ENCODE measurements at regions not wholly inside any gene's neighbourhood (a gene's known extent, or its start where the extent isn't known, plus 50 kb on each side); places are given as distances from the start of the nearest gene placed in this dataset.
A peak's percentile ranks its signal among the peaks of the same experiment; 100 is the strongest.
"Not testable (repeated sequence)": the region's sequence is repeated elsewhere in the genome, so short reads cannot be mapped to it uniquely, and the experiment has no call there.

- H3K4me3 Mint-ChIP-seq (ENCODE audit: unreplicated experiment): no peak overlapping the region
Measured at GRCh38 chr4:160450876-160451275, 1348.0 kb downstream of the RAPGEF2 start.

GRCh38 chr4:160481696-160482690 is 1379.1 kb downstream of the RAPGEF2 start:
- H3K27ac Mint-ChIP-seq (ENCODE audit: unreplicated experiment); H3K9me3 Mint-ChIP-seq (ENCODE audit: low read depth); H3K4me3 Mint-ChIP-seq (ENCODE audit: unreplicated experiment); H3K4me1 Mint-ChIP-seq (ENCODE audit: low read depth); H3K36me3 Mint-ChIP-seq (ENCODE audit: low read depth); H3K27me3 Mint-ChIP-seq (ENCODE audit: low read depth): not testable (repeated sequence)
- peak; percentile 76 for DNase-seq (ENCODE audit: low spot score)

More at GRCh38 chr4:160450876-160451275, 1348.0 kb downstream of the RAPGEF2 start:
- Mint-ChIP-seq H3K27ac (ENCODE audit: unreplicated experiment) (no peak overlapping the region), H3K9me3 (ENCODE audit: low read depth) (no peaks in the 10 kb centered on the region), H3K36me3 (ENCODE audit: low read depth) (no peaks in the 10 kb centered on the region), H3K27me3 (ENCODE audit: low read depth) (peaks cover 20% of the 10 kb centered on the region), H3K4me1 (ENCODE audit: low read depth) (no peaks in the 10 kb centered on the region)
- no peak for TF ChIP-seq CTCF (IDR thresholded peaks at IDR 0.05)
- no peak for DNase-seq (ENCODE audit: low spot score)

GRCh38 chr4:160485071-160485687 is 1382.3 kb downstream of the RAPGEF2 start:
- H3K27ac Mint-ChIP-seq (ENCODE audit: unreplicated experiment): no peak overlapping the region
- no peak for TF ChIP-seq CTCF (IDR thresholded peaks at IDR 0.05)
- no peaks in the 10 kb centered on the region for H3K4me1 Mint-ChIP-seq (ENCODE audit: low read depth)
- DNase-seq (ENCODE audit: low spot score): no peak
- no peak overlapping the region for H3K4me3 Mint-ChIP-seq (ENCODE audit: unreplicated experiment)
- no peaks in the 10 kb centered on the region for H3K36me3 Mint-ChIP-seq (ENCODE audit: low read depth)
- no peaks in the 10 kb centered on the region for H3K9me3 Mint-ChIP-seq (ENCODE audit: low read depth)
- no peaks in the 10 kb centered on the region for H3K27me3 Mint-ChIP-seq (ENCODE audit: low read depth)

GRCh38 chr4:160492181-160492580 is 1389.3 kb downstream of the RAPGEF2 start:
- H3K4me3 Mint-ChIP-seq (ENCODE audit: unreplicated experiment): no peak overlapping the region
- no peak for TF ChIP-seq CTCF (IDR thresholded peaks at IDR 0.05)
- H3K27me3 Mint-ChIP-seq (ENCODE audit: low read depth): peaks cover 12% of the 10 kb centered on the region
- no peaks in the 10 kb centered on the region for H3K4me1 Mint-ChIP-seq (ENCODE audit: low read depth)
- no peak for DNase-seq (ENCODE audit: low spot score)
- H3K27ac Mint-ChIP-seq (ENCODE audit: unreplicated experiment): no peak overlapping the region
- H3K36me3 Mint-ChIP-seq (ENCODE audit: low read depth): no peaks in the 10 kb centered on the region
- H3K9me3 Mint-ChIP-seq (ENCODE audit: low read depth): peaks cover 2% of the 10 kb centered on the region

- no peak for TF ChIP-seq CTCF (IDR thresholded peaks at IDR 0.05)
- H3K36me3 Mint-ChIP-seq (ENCODE audit: low read depth): no peaks in the 10 kb centered on the region
- no peaks in the 10 kb centered on the region for H3K4me1 Mint-ChIP-seq (ENCODE audit: low read depth)
- H3K27ac Mint-ChIP-seq (ENCODE audit: unreplicated experiment): no peak overlapping the region
- no peak for DNase-seq (ENCODE audit: low spot score)
- H3K9me3 Mint-ChIP-seq (ENCODE audit: low read depth): peaks cover 2% of the 10 kb centered on the region
- H3K4me3 Mint-ChIP-seq (ENCODE audit: unreplicated experiment): no peak overlapping the region
- H3K27me3 Mint-ChIP-seq (ENCODE audit: low read depth): peaks cover 12% of the 10 kb centered on the region
Measured at GRCh38 chr4:160493206-160493605, 1390.3 kb downstream of the RAPGEF2 start.
